ENCODE measurements at regions not wholly inside any gene's neighbourhood (a gene's known extent, or its start where the extent isn't known, plus 50 kb on each side); places are given as distances from the start of the nearest gene placed in this dataset.
"Not testable (repeated sequence)": the region's sequence is repeated elsewhere in the genome, so short reads cannot be mapped to it uniquely, and the experiment has no call there.

DNA sequence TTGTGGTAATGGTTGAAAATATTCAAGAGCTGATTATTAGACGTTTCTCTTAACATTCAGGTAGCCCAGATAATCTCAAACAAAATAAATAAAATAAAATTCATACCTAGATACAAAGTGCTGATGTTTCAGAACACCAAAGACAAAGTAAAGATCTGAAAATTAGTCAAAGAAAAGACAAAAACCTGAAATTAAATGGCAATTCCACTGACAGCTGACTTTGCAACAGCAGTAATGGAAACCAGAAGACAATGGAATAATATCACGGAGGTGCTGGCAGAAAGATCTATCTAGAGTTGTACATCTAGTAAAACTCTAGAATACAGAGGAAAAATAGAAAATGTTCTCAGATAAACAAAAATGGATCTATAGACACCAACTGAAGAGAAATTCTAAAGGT is 58.0 kb upstream of the IKZF1 start:
- H3K9ac ChIP-seq, result no peak overlapping the region
- peaks cover 18% of the 10 kb centered on the region for H3K9me3 ChIP-seq
- no peak overlapping the region for H3K27ac ChIP-seq (ENCODE audit: low read depth in 2 of 2, low read length in 1 of 2)
- no peaks in the 10 kb centered on the region for H3K27me3 ChIP-seq (ENCODE audit: insufficient read depth)
- no peaks in the 10 kb centered on the region for H4K20me1 ChIP-seq (ENCODE audit: insufficient read depth)
- 0 out of 2 replicates have a peak, but pooled peaks cover 7% of the 10 kb centered on the region for H3K9me2 ChIP-seq
- no peak overlapping the region for H3K4me3 ChIP-seq (ENCODE audit: low read depth in 2 of 2, low read length in 1 of 2)
- H3K4me2 ChIP-seq, result no peak overlapping the region
- no peaks in the 10 kb centered on the region for H3K79me2 ChIP-seq (ENCODE audit: insufficient read depth)
- ChIA-PET POLR2A (no interaction called here), CTCF (no interaction called here)
- WGBS (ENCODE audit: low lambda C conversion rate), result 6% methylated on average over 2 of the region's 2 CpGs
- no peaks in the 10 kb centered on the region for H3K4me1 ChIP-seq (ENCODE audit: control insufficient read depth in 1 of 2, insufficient read depth in 2 of 2, low read depth in 1 of 2, low read length in 1 of 2)
- H2AFZ ChIP-seq (ENCODE audit: low read depth), result no peak overlapping the region
- DNase-seq, result no peak
- no peaks in the 10 kb centered on the region for H3K36me3 ChIP-seq (replicated peaks in 1 of 2; ENCODE audit: control insufficient read depth in 1 of 2, insufficient read depth in 2 of 2, low read length in 1 of 2)
- H3F3A ChIP-seq (replicated peaks; ENCODE audit: insufficient read depth), result no peaks in the 10 kb centered on the region
- no peak for TF ChIP-seq SMC3 (IDR thresholded peaks at IDR 0.05; ENCODE audit: low read depth, low read length)
- no peak for TF ChIP-seq TAF1 (IDR thresholded peaks at IDR 0.05; ENCODE audit: borderline replicate concordance, low read depth, low read length)
- no peak for TF ChIP-seq REST (IDR thresholded peaks at IDR 0.05; ENCODE audit: low read depth, low read length)
- TF ChIP-seq NRF1 (IDR thresholded peaks at IDR 0.05; ENCODE audit: low read depth, low read length), result no peak
- no peak for TF ChIP-seq SIN3A (IDR thresholded peaks at IDR 0.05; ENCODE audit: borderline replicate concordance, low read depth, low read length)

DNA sequence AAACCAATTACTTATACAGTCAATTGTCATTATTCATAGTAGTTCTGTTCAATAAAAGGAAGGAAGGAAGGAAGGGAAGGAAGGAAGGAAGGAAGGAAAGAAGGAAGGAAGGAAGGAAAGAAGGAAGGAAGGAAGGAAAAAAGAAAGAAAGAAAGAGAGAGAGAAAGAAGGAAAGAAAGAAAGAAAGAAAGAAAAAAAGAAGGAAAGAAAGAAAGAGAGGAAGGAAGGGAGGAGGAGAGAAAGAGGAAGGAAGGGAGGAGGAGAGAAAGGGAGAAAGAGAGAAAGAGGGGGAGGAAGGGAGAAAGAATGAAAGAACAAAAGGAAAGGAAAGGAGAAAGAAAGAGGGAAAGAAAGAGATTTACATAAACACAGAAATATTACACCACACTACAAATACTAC is 62.4 kb upstream of the IKZF1 start:
- peaks cover 24% of the 10 kb centered on the region for H3K9me3 ChIP-seq
- H4K20me1 ChIP-seq (ENCODE audit: insufficient read depth); H3K36me3 ChIP-seq (replicated peaks in 1 of 2; ENCODE audit: control insufficient read depth in 1 of 2, insufficient read depth in 2 of 2, low read length in 1 of 2); H3K27ac ChIP-seq (ENCODE audit: low read depth in 2 of 2, low read length in 1 of 2); H3K4me2 ChIP-seq; H2AFZ ChIP-seq (ENCODE audit: low read depth); H3K79me2 ChIP-seq (ENCODE audit: insufficient read depth); CTCF ChIA-PET; H3F3A ChIP-seq (replicated peaks; ENCODE audit: insufficient read depth); H3K4me3 ChIP-seq (ENCODE audit: low read depth in 2 of 2, low read length in 1 of 2); H3K27me3 ChIP-seq (ENCODE audit: insufficient read depth); POLR2A ChIA-PET; H3K4me1 ChIP-seq (ENCODE audit: control insufficient read depth in 1 of 2, insufficient read depth in 2 of 2, low read depth in 1 of 2, low read length in 1 of 2); DNase-seq; H3K9ac ChIP-seq: not testable (repeated sequence)
- H3K9me2 ChIP-seq, result peaks cover 14% of the 10 kb centered on the region; the same call in 1 of the 2 replicates

DNA sequence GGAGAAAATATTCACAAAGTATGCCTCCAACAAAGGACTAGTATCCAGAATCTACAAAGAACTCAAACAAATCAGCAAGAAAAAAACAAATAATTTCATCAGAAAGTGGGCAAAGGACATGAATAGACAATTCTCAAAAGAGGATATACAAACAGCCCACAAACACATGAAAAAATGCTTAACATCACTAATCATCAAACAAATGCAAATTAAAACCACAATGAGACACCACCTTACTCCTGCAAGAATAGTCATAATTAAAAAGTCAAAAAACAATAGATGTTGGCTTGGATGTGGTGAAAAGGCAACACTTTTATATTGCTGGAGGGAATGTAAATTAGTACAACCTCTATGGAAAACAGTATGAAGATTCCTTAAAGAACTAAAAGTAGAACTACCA is 63.8 kb upstream of the IKZF1 start:
- H3K9ac ChIP-seq; H3K27me3 ChIP-seq (ENCODE audit: insufficient read depth); POLR2A ChIA-PET; H4K20me1 ChIP-seq (ENCODE audit: insufficient read depth); DNase-seq; CTCF ChIA-PET; H3K36me3 ChIP-seq (replicated peaks in 1 of 2; ENCODE audit: control insufficient read depth in 1 of 2, insufficient read depth in 2 of 2, low read length in 1 of 2); H2AFZ ChIP-seq (ENCODE audit: low read depth); H3K4me1 ChIP-seq (ENCODE audit: control insufficient read depth in 1 of 2, insufficient read depth in 2 of 2, low read depth in 1 of 2, low read length in 1 of 2); H3K27ac ChIP-seq (ENCODE audit: low read depth in 2 of 2, low read length in 1 of 2); H3F3A ChIP-seq (replicated peaks; ENCODE audit: insufficient read depth); H3K4me2 ChIP-seq; H3K79me2 ChIP-seq (ENCODE audit: insufficient read depth); H3K4me3 ChIP-seq (ENCODE audit: low read depth in 2 of 2, low read length in 1 of 2): not testable (repeated sequence)
- Histone ChIP-seq H3K9me2 (peaks cover 18% of the 10 kb centered on the region; the same call in 1 of the 2 replicates), H3K9me3 (peaks cover 13% of the 10 kb centered on the region; the same call in 1 of the 2 replicates)
